GM18499 (cell line): ENCODE measurements at regions not wholly inside any gene's neighbourhood (a gene's known extent, or its start where the extent isn't known, plus 50 kb on each side); places are given as distances from the start of the nearest gene placed in this dataset.
"Not testable (repeated sequence)": the region's sequence is repeated elsewhere in the genome, so short reads cannot be mapped to it uniquely, and the experiment has no call there.

Experiments used
- ATAC-seq: cut with Tn5 transposase; IDR thresholded peaks from one replicate; pipeline ENCODE4 v1.9.1; 2021; ENCODE audit warnings: moderate number of reproducible peaks; ENCODE audit not compliant: insufficient read depth, unreplicated experiment

- ATAC-seq = no peak
Measured at GRCh38 chr7:133132906-133133305, 51.0 kb upstream of the CHCHD3 start.

GRCh38 chr7:133134810-133135209 is 52.9 kb upstream of the CHCHD3 start:
- no peak for ATAC-seq

- no peak for ATAC-seq
Measured at GRCh38 chr7:133135451-133135850, 53.6 kb upstream of the CHCHD3 start.

GRCh38 chr7:133139350-133139749 is 57.5 kb upstream of the CHCHD3 start:
- ATAC-seq = no peak

GRCh38 chr7:133139801-133140200 is 57.9 kb upstream of the CHCHD3 start:
- ATAC-seq = no peak

GRCh38 chr7:133140994-133141595 is 59.2 kb upstream of the CHCHD3 start:
- ATAC-seq = no peak

- no peak for ATAC-seq
Measured at GRCh38 chr7:133150760-133151159, 68.9 kb upstream of the CHCHD3 start.

- ATAC-seq = no peak
Measured at GRCh38 chr7:133152875-133153274, 71.0 kb upstream of the CHCHD3 start.

GRCh38 chr7:133155146-133155545 is 73.3 kb upstream of the CHCHD3 start:
- ATAC-seq = no peak

GRCh38 chr7:133155642-133156041 is 73.8 kb upstream of the CHCHD3 start:
- no peak for ATAC-seq

- no peak for ATAC-seq
Measured at GRCh38 chr7:133157045-133157444, 75.2 kb upstream of the CHCHD3 start.

GRCh38 chr7:133164498-133164897 is 82.6 kb upstream of the CHCHD3 start:
- ATAC-seq = no peak

GRCh38 chr7:133165001-133165400 is 83.1 kb upstream of the CHCHD3 start:
- peak; percentile 63 for ATAC-seq

- ATAC-seq = no peak
Measured at GRCh38 chr7:133165529-133165928, 83.6 kb upstream of the CHCHD3 start.

- ATAC-seq = no peak
Measured at GRCh38 chr7:133167300-133167699, 85.4 kb upstream of the CHCHD3 start.

GRCh38 chr7:133169167-133169822 is 83.6 kb upstream of the EXOC4 start:
- ATAC-seq = not testable (repeated sequence)

- not testable (repeated sequence) for ATAC-seq
Measured at GRCh38 chr7:133177476-133177875, 75.4 kb upstream of the EXOC4 start.

- no peak for ATAC-seq
Measured at GRCh38 chr7:133180717-133181116, 72.2 kb upstream of the EXOC4 start.

- ATAC-seq = no peak
Measured at GRCh38 chr7:133183042-133183794, 69.7 kb upstream of the EXOC4 start.

- ATAC-seq = no peak
Measured at GRCh38 chr7:133183969-133184368, 68.9 kb upstream of the EXOC4 start.

- no peak for ATAC-seq
Measured at GRCh38 chr7:133185512-133185911, 67.4 kb upstream of the EXOC4 start.

- ATAC-seq = no peak
Measured at GRCh38 chr7:133186060-133186459, 66.8 kb upstream of the EXOC4 start.
